H9 (cell line): ENCODE measurements at regions not wholly inside any gene's neighbourhood (a gene's known extent, or its start where the extent isn't known, plus 50 kb on each side); places are given as distances from the start of the nearest gene placed in this dataset.

Source experiments
- DNase-seq: peaks from one replicate; pipeline ENCODE4 v3.0.0-alpha.2; 2017
- H2AFZ ChIP-seq: one replicate; pipeline ENCODE4 v1.6.1; 2013; ENCODE audit warnings: mild to moderate bottlenecking, low read length, control low read depth, moderate library complexity
- H2AK5ac ChIP-seq: 2 replicates; pipeline ENCODE4 v1.6.1; 2013; ENCODE audit warnings: low read length, control low read depth, mixed read lengths; ENCODE audit not compliant: insufficient read length
- H2BK120ac ChIP-seq: one replicate; pipeline ENCODE4 v1.6.1; 2013; ENCODE audit warnings: low read depth, mild to moderate bottlenecking, low read length, control low read depth, inconsistent platforms; ENCODE audit not compliant: poor library complexity, severe bottlenecking
- H2BK12ac ChIP-seq: 2 replicates; pipeline ENCODE4 v1.6.1; 2013; ENCODE audit warnings: low read length, control low read depth, mixed read lengths, low read depth; ENCODE audit not compliant: insufficient read length
- H2BK15ac ChIP-seq: 2 replicates; pipeline ENCODE4 v1.6.1; 2013; ENCODE audit warnings: low read depth, low read length, control low read depth
- H2BK20ac ChIP-seq: one replicate; pipeline ENCODE4 v1.6.1; 2013; ENCODE audit warnings: low read depth, mild to moderate bottlenecking, low read length, control low read depth, inconsistent platforms; ENCODE audit not compliant: poor library complexity, severe bottlenecking
- H2BK5ac ChIP-seq: 2 replicates; pipeline ENCODE4 v1.6.1; 2013; ENCODE audit warnings: low read length, control low read depth, mixed read lengths; ENCODE audit not compliant: insufficient read length
- H3K14ac ChIP-seq: 2 replicates; pipeline ENCODE4 v1.6.1; 2013; ENCODE audit warnings: low read length, control low read depth; ENCODE audit not compliant: insufficient read depth
- H3K18ac ChIP-seq: 2 replicates; pipeline ENCODE4 v1.6.1; 2013; ENCODE audit warnings: low read depth, mild to moderate bottlenecking, mixed read lengths, low read length, control low read depth; ENCODE audit not compliant: insufficient read length
- H3K23ac ChIP-seq: 2 replicates; pipeline ENCODE4 v1.6.1; 2013; ENCODE audit warnings: low read length, control low read depth, mixed read lengths, low read depth; ENCODE audit not compliant: insufficient read length
- H3K23me2 ChIP-seq: 2 replicates; pipeline ENCODE4 v1.6.1; 2013; ENCODE audit warnings: low read depth, mild to moderate bottlenecking, mixed read lengths, low read length, control low read depth; ENCODE audit not compliant: insufficient read length, poor library complexity, severe bottlenecking
- H3K27ac ChIP-seq: 2 replicates; pipeline ENCODE4 v1.5.1; 2013; ENCODE audit warnings: low read length, control low read depth, mixed read lengths, low read depth; ENCODE audit not compliant: insufficient read length
- H3K27me3 ChIP-seq: 2 replicates; pipeline ENCODE4 v1.6.1; 2013; ENCODE audit warnings: low read length, control low read depth, inconsistent platforms; ENCODE audit not compliant: insufficient read depth
- H3K4ac ChIP-seq: 2 replicates; pipeline ENCODE4 v1.6.1; 2013; ENCODE audit warnings: low read depth, mild to moderate bottlenecking, control low read depth, inconsistent platforms, low read length, moderate library complexity
- H3K4me1 ChIP-seq: 2 replicates; pipeline ENCODE4 v1.6.1; 2013; ENCODE audit warnings: low read length, control low read depth, inconsistent platforms; ENCODE audit not compliant: insufficient read depth
- H3K4me2 ChIP-seq: 2 replicates; pipeline ENCODE4 v1.6.1; 2013; ENCODE audit warnings: low read length, control low read depth, mixed read lengths; ENCODE audit not compliant: insufficient read length, insufficient read depth
- H3K56ac ChIP-seq: 2 replicates; pipeline ENCODE4 v1.6.1; 2013; ENCODE audit warnings: low read depth, mild to moderate bottlenecking, mixed read lengths, low read length, control low read depth; ENCODE audit not compliant: insufficient read length
- H3K79me1 ChIP-seq: 2 replicates; pipeline ENCODE4 v1.6.1; 2013; ENCODE audit warnings: low read depth, mild to moderate bottlenecking, moderate library complexity, low read length, control low read depth, inconsistent platforms; ENCODE audit not compliant: insufficient read depth, poor library complexity, severe bottlenecking
- H3K79me2 ChIP-seq: 2 replicates; pipeline ENCODE4 v1.6.1; 2013; ENCODE audit warnings: low read length, control low read depth, inconsistent platforms; ENCODE audit not compliant: insufficient read depth
- H3K9ac ChIP-seq: 2 replicates; pipeline ENCODE4 v1.6.1; 2013; ENCODE audit warnings: low read length, control low read depth, mixed read lengths; ENCODE audit not compliant: insufficient read length; ENCODE audit errors: extremely low read depth
- H3K9me3 ChIP-seq: one replicate; pipeline ENCODE4 v1.6.1; 2013; ENCODE audit warnings: low read depth, low read length, inconsistent platforms; ENCODE audit not compliant: control insufficient read depth
- H3T11ph ChIP-seq: one replicate; pipeline ENCODE4 v1.6.1; 2013; ENCODE audit warnings: mild to moderate bottlenecking, low read length, control low read depth, inconsistent platforms
- H4K20me1 ChIP-seq: one replicate; pipeline ENCODE4 v1.6.1; 2013; ENCODE audit not compliant: control insufficient read depth, insufficient read length, insufficient read depth
- H4K5ac ChIP-seq: 2 replicates; pipeline ENCODE4 v1.6.1; 2013; ENCODE audit warnings: low read depth, mild to moderate bottlenecking, mixed read lengths, low read length, control low read depth; ENCODE audit not compliant: insufficient read length
- H4K8ac ChIP-seq: replicated peaks from 2 replicates; pipeline ENCODE4 v1.6.1; 2013; ENCODE audit warnings: low read length, control low read depth, mixed read lengths, low read depth; ENCODE audit not compliant: insufficient read length
- H4K91ac ChIP-seq: 2 replicates; pipeline ENCODE4 v1.6.1; 2013; ENCODE audit warnings: low read depth, mild to moderate bottlenecking, moderate library complexity, mixed read lengths, low read length, control low read depth; ENCODE audit not compliant: insufficient read length
- H3K27ac Mint-ChIP-seq, 3 experiments: 2 replicates in 2 of 3; 3 replicates in 1 of 3; pipeline ENCODE4 v1.8.0; 2020 to 2021; ENCODE audit warnings: mixed read lengths in 3 of 3, mild to moderate bottlenecking in 1 of 3, moderate library complexity in 1 of 3
- H3K27me3 Mint-ChIP-seq: 2 replicates; pipeline ENCODE4 v1.8.0; 2021; ENCODE audit warnings: low read depth, mild to moderate bottlenecking, moderate library complexity, mixed read lengths
- H3K36me3 Mint-ChIP-seq, 3 experiments: 2 replicates in 2 of 3; 3 replicates in 1 of 3; pipeline ENCODE4 v1.8.0; 2020 to 2021; ENCODE audit warnings: low read depth in 3 of 3, mixed read lengths in 3 of 3; ENCODE audit not compliant: insufficient read depth in 1 of 3
- H3K4me1 Mint-ChIP-seq, 2 experiments: 2 replicates each; pipeline ENCODE4 v1.8.0; 2020; ENCODE audit warnings: mixed read lengths in 2 of 2
- H3K4me3 Mint-ChIP-seq, 2 experiments: 2 replicates in 1 of 2; 3 replicates in 1 of 2; pipeline ENCODE4 v1.8.0; 2020 to 2021; ENCODE audit warnings: mild to moderate bottlenecking in 2 of 2, mixed read lengths in 2 of 2, moderate library complexity in 1 of 2
- H3K9me3 Mint-ChIP-seq, 2 experiments: 2 replicates in 1 of 2; 3 replicates in 1 of 2; pipeline ENCODE4 v1.8.0; 2020; ENCODE audit warnings: mild to moderate bottlenecking in 2 of 2, mixed read lengths in 2 of 2, moderate library complexity in 1 of 2
- CTCF ChIP-seq: fragments of 200-600 bp; sonication (generic); conservative IDR thresholded peaks from 3 replicates; pipeline ENCODE4 v1.8.0; 2021; ENCODE audit warnings: antibody characterized with exemption, mild to moderate bottlenecking
- WGBS: extraction: QIAGEN DNeasy Blood & Tissue Kit; methylation state at CpG from one replicate; pipeline ENCODE4 v1.1.7; 2013; ENCODE audit warnings: missing lambda C conversion rate, low lambda C conversion rate, mixed read lengths; ENCODE audit not compliant: insufficient read length; ENCODE audit errors: extremely low coverage; 5-methylcytosine and 5-hydroxymethylcytosine counted together

- H3K27me3 Mint-ChIP-seq = peaks cover 3% of the 10 kb centered on the region
- H3K18ac ChIP-seq = no peak overlapping the region
- H3K27ac Mint-ChIP-seq = no peak overlapping the region; a peak in 1 of 7 replicates
- H3K9me3 Mint-ChIP-seq = no peaks in the 10 kb centered on the region; a peak in 1 of 5 replicates
- no peaks in the 10 kb centered on the region for H3K4me1 ChIP-seq
- no peaks in the 10 kb centered on the region for H3K27me3 ChIP-seq
- H2BK20ac ChIP-seq = no peak overlapping the region
- H2AFZ ChIP-seq = no peak overlapping the region
- H3K9me3 ChIP-seq = no peaks in the 10 kb centered on the region
- peaks cover 16 to 44% of the 10 kb centered on the region in 2 experiments for H3K4me1 Mint-ChIP-seq
- DNase-seq = no peak
- no peak overlapping the region for H3T11ph ChIP-seq
- no peak overlapping the region for H3K14ac ChIP-seq
- H3K23ac ChIP-seq = no peak overlapping the region
- no peak overlapping the region for H2AK5ac ChIP-seq
- no peak overlapping the region for H3K27ac ChIP-seq
- no peak overlapping the region for H2BK15ac ChIP-seq
- no peaks in the 10 kb centered on the region for H4K20me1 ChIP-seq
- H4K5ac ChIP-seq = no peak overlapping the region
- peak overlapping the region in 1 of 2 experiments; percentile 40; a peak in 1 of 5 replicates for H3K4me3 Mint-ChIP-seq
- H3K23me2 ChIP-seq = no peaks in the 10 kb centered on the region
- H3K36me3 Mint-ChIP-seq = no peaks in the 10 kb centered on the region; a peak in 1 of 7 replicates
- TF ChIP-seq CTCF = no peak
- no peaks in the 10 kb centered on the region for H3K79me2 ChIP-seq
- no peak overlapping the region for H3K56ac ChIP-seq
- H2BK5ac ChIP-seq = no peak overlapping the region
- no peak overlapping the region for H2BK120ac ChIP-seq
- no CpG with 5 or more reads among the region's 20 CpGs for WGBS
- H3K4me2 ChIP-seq = no peak overlapping the region
- H3K79me1 ChIP-seq = no peaks in the 10 kb centered on the region
- no peak overlapping the region for H3K4ac ChIP-seq
- H3K9ac ChIP-seq = no peak overlapping the region
- H4K8ac ChIP-seq = no peak overlapping the region
- H2BK12ac ChIP-seq = no peak overlapping the region
- no peak overlapping the region for H4K91ac ChIP-seq
These were observed 78.9 kb upstream of the LHX1 start for GRCh38 chr17:36858119-36859002.
